Natural killer cell (primary cell): ENCODE measurements at regions not wholly inside any gene's neighbourhood (a gene's known extent, or its start where the extent isn't known, plus 50 kb on each side); places are given as distances from the start of the nearest gene placed in this dataset.

ENCODE experiments used
- ATAC-seq, 3 donors: fragments of 150-1000 bp in 2 of 3; fragments of 200-7000 bp in 1 of 3; cut with Tn5 transposase; 1 replicate in 1 of 3; 2 replicates in 2 of 3; pipeline ENCODE4 v1.10.0; 2021; ENCODE audit warnings: mild to moderate bottlenecking in 2 of 3, moderate library complexity in 2 of 3
- DNase-seq, 2 donors: peaks; one replicate each; pipeline versions ENCODE4 v3.0.0 to v3.0.0-alpha.2; 2013 to 2021; ENCODE audit warnings: mixed read lengths in 1 of 2
- H3K27ac ChIP-seq: one replicate; pipeline ENCODE4 v1.5.1; 2013; ENCODE audit warnings: mild to moderate bottlenecking, low read length
- H3K27me3 ChIP-seq: one replicate; pipeline ENCODE4 v1.6.1; 2013; ENCODE audit warnings: low read length; ENCODE audit not compliant: control insufficient read depth, insufficient read depth
- H3K36me3 ChIP-seq: one replicate; pipeline ENCODE4 v1.6.1; 2013; ENCODE audit warnings: low read length; ENCODE audit not compliant: control insufficient read depth, insufficient read depth
- H3K4me1 ChIP-seq: one replicate; pipeline ENCODE4 v1.6.1; 2013; ENCODE audit warnings: low read length; ENCODE audit not compliant: control insufficient read depth, insufficient read depth
- H3K4me3 ChIP-seq: one replicate; pipeline ENCODE4 v1.5.1; 2013; ENCODE audit warnings: low read length
- H3K9me3 ChIP-seq: one replicate; pipeline ENCODE4 v1.6.1; 2013; ENCODE audit warnings: low read length; ENCODE audit not compliant: control insufficient read depth, insufficient read depth
- H3K27ac Mint-ChIP-seq, 2 donors: one replicate each; pipeline ENCODE4 v1.8.0; 2022; ENCODE audit warnings: mild to moderate bottlenecking in 2 of 2, mixed read lengths in 2 of 2, moderate library complexity in 1 of 2
- H3K27me3 Mint-ChIP-seq, 2 donors: one replicate each; pipeline ENCODE4 v1.8.0; 2022; ENCODE audit warnings: low read depth in 2 of 2, mixed read lengths in 2 of 2
- H3K36me3 Mint-ChIP-seq: one replicate; pipeline ENCODE4 v1.8.0; 2022; ENCODE audit warnings: mixed read lengths
- H3K4me1 Mint-ChIP-seq, 2 donors: one replicate each; pipeline ENCODE4 v1.8.0; 2022; ENCODE audit warnings: mixed read lengths in 2 of 2
- H3K4me3 Mint-ChIP-seq: one replicate; pipeline ENCODE4 v1.8.0; 2022; ENCODE audit warnings: mild to moderate bottlenecking, moderate library complexity, mixed read lengths
- H3K9me3 Mint-ChIP-seq, 2 donors: one replicate each; pipeline ENCODE4 v1.8.0; 2022; ENCODE audit warnings: mixed read lengths in 2 of 2
- WGBS: methylation state at CpG from one replicate; pipeline ENCODE4 v1.1.7; 2013; ENCODE audit warnings: missing lambda C conversion rate; ENCODE audit not compliant: insufficient coverage; 5-methylcytosine and 5-hydroxymethylcytosine counted together
- intact Hi-C: fragments of 100-400 bp; cut with micrococcal nuclease; formaldehyde crosslinking; loops from one replicate; pipeline ENCODE4 v1.14.2; 2022
- TF ChIP-seq, protein P1 (sequence below): fragments of 200-600 bp; IDR thresholded peaks from one replicate; pipeline ENCODE4 v1.8.0; 2022; ENCODE audit warnings: antibody characterized with exemption

- TF ChIP-seq, protein P1, sequence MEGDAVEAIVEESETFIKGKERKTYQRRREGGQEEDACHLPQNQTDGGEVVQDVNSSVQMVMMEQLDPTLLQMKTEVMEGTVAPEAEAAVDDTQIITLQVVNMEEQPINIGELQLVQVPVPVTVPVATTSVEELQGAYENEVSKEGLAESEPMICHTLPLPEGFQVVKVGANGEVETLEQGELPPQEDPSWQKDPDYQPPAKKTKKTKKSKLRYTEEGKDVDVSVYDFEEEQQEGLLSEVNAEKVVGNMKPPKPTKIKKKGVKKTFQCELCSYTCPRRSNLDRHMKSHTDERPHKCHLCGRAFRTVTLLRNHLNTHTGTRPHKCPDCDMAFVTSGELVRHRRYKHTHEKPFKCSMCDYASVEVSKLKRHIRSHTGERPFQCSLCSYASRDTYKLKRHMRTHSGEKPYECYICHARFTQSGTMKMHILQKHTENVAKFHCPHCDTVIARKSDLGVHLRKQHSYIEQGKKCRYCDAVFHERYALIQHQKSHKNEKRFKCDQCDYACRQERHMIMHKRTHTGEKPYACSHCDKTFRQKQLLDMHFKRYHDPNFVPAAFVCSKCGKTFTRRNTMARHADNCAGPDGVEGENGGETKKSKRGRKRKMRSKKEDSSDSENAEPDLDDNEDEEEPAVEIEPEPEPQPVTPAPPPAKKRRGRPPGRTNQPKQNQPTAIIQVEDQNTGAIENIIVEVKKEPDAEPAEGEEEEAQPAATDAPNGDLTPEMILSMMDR: no peak
- no peaks in the 10 kb centered on the region for H3K9me3 Mint-ChIP-seq
- no peaks in the 10 kb centered on the region for H3K36me3 Mint-ChIP-seq
- H3K4me3 Mint-ChIP-seq: no peak overlapping the region
- H3K27ac Mint-ChIP-seq: no peak overlapping the region
- intact Hi-C loops: no loop called here
- Histone ChIP-seq H3K27ac (no peak overlapping the region), H3K36me3 (no peaks in the 10 kb centered on the region), H3K27me3 (peaks cover 9% of the 10 kb centered on the region), H3K4me1 (peaks cover 3% of the 10 kb centered on the region), H3K4me3 (no peak overlapping the region), H3K9me3 (no peaks in the 10 kb centered on the region)
- peaks cover 19 to 29% of the 10 kb centered on the region in 2 donors for H3K27me3 Mint-ChIP-seq
- peaks cover 0 to 10% of the 10 kb centered on the region in 2 donors for H3K4me1 Mint-ChIP-seq
- 81% methylated on average over 14 of the region's 20 CpGs for WGBS
- DNase-seq: no peak
- no peak for ATAC-seq
These were observed 112.9 kb upstream of the NKX1-1 start for GRCh38 chr4:1518997-1519700.

DNA sequence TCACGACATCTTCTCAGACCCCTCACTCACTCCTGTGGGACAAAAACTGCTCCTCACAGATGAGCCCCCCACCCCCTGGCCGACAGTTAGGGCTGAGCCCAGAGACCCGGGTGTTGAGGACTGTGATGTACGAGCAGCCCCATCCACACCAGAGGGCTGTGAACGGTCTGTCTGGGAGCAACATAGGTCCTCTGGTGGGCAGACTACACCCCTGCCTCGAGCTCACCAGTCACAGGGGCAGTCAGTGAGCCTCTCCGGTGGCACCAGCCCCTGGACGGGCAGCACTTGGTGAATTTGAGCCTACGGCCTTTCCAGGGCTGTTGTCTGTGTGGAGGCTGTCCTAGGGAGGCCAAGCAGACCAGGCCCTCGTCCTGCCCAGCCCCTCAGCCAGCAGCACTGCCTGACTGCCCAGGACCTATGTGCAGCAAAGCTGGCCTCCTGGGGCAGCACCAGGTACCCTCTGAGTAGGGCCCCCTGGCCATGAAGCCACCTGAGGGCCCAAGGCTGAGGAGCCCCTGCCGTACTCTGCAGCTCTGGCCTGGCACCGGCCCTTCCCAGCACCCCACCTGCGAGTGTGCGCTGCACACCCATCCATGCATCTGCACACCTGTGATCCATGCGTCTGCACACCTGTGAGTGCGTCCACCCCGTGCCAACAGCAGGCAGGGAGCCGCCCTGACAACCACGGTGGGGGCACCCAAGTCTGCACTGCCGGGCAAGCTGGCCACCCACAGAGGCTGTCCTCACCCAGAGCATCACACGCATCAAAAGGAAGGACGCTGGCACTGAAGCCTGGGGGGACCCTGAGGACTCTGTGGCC lies 111.6 kb upstream of the NKX1-1 start:
- intact Hi-C loops: no loop called here
- no peak overlapping the region for H3K4me3 ChIP-seq
- H3K27me3 Mint-ChIP-seq: peaks cover 7 to 23% of the 10 kb centered on the region in 2 donors
- no peaks in the 10 kb centered on the region for H3K9me3 Mint-ChIP-seq
- ATAC-seq (no peak), DNase-seq (no peak)
- H3K27me3 ChIP-seq: peaks cover 12% of the 10 kb centered on the region
- peaks cover 3% of the 10 kb centered on the region for H3K4me1 ChIP-seq
- no peak overlapping the region for H3K27ac ChIP-seq
- H3K9me3 ChIP-seq: no peaks in the 10 kb centered on the region
- TF ChIP-seq, protein P1: no peak
- H3K4me3 Mint-ChIP-seq: no peak overlapping the region
- WGBS: 82% methylated on average over 22 of the region's 22 CpGs
- H3K27ac Mint-ChIP-seq: no peak overlapping the region
- no peaks in the 10 kb centered on the region for H3K36me3 ChIP-seq
- peaks cover 0 to 10% of the 10 kb centered on the region in 2 donors for H3K4me1 Mint-ChIP-seq
- no peaks in the 10 kb centered on the region for H3K36me3 Mint-ChIP-seq

- TF ChIP-seq, protein P1: no peak
- H3K4me1 ChIP-seq: peaks cover 3% of the 10 kb centered on the region
- peaks cover 12% of the 10 kb centered on the region for H3K27me3 ChIP-seq
- H3K27ac Mint-ChIP-seq: no peak overlapping the region
- no peak overlapping the region for H3K27ac ChIP-seq
- no peaks in the 10 kb centered on the region for H3K36me3 Mint-ChIP-seq
- DNase-seq (no peak), ATAC-seq (no peak)
- 79% methylated on average over 15 of the region's 15 CpGs for WGBS
- no peaks in the 10 kb centered on the region for H3K9me3 Mint-ChIP-seq
- H3K9me3 ChIP-seq: no peaks in the 10 kb centered on the region
- no peaks in the 10 kb centered on the region for H3K36me3 ChIP-seq
- no peak overlapping the region for H3K4me3 Mint-ChIP-seq
- H3K4me1 Mint-ChIP-seq: peaks cover 0 to 10% of the 10 kb centered on the region in 2 donors
- H3K4me3 ChIP-seq: no peak overlapping the region
- intact Hi-C loops: no loop called here
- H3K27me3 Mint-ChIP-seq: peaks cover 7 to 21% of the 10 kb centered on the region in 2 donors
These were observed 110.7 kb upstream of the NKX1-1 start for GRCh38 chr4:1516881-1517480.
